Activated naive CD4-positive, alpha-beta T cell treated with anti-CD3 and anti-CD28 coated beads for 36 hours (primary cell): ENCODE measurements at regions not wholly inside any gene's neighbourhood (a gene's known extent, or its start where the extent isn't known, plus 50 kb on each side); places are given as distances from the start of the nearest gene placed in this dataset.

Experiments used
- CTCF ChIA-PET: fragments of 350-600 bp; sonication (Branson Sonifier 250); formaldehyde crosslinking; loops from one replicate; lab custom pipeline; 2021; ENCODE audit warnings: antibody characterized with exemption; lab: Charles Lee
- DNase-seq: peaks from one replicate; pipeline ENCODE4 v3.0.0-alpha.2; 2020
- H3K27ac Mint-ChIP-seq: one replicate; pipeline ENCODE4 v1.8.0; 2021; ENCODE audit warnings: mild to moderate bottlenecking, mixed read lengths
- H3K27me3 Mint-ChIP-seq: one replicate; pipeline ENCODE4 v1.8.0; 2021; ENCODE audit warnings: low read depth, mixed read lengths
- H3K36me3 Mint-ChIP-seq: one replicate; pipeline ENCODE4 v1.8.0; 2021; ENCODE audit warnings: low read depth, mixed read lengths
- H3K4me1 Mint-ChIP-seq: one replicate; pipeline ENCODE4 v1.8.0; 2021; ENCODE audit warnings: low read depth, mixed read lengths
- H3K4me3 Mint-ChIP-seq: one replicate; pipeline ENCODE4 v1.8.0; 2021; ENCODE audit warnings: mild to moderate bottlenecking, moderate library complexity, mixed read lengths
- H3K9me3 Mint-ChIP-seq: one replicate; pipeline ENCODE4 v1.8.0; 2021; ENCODE audit warnings: mixed read lengths
- intact Hi-C: fragments of 100-400 bp; cut with micrococcal nuclease; formaldehyde crosslinking; loops from one replicate; pipeline ENCODE4 v1.15.1; 2023

DNA sequence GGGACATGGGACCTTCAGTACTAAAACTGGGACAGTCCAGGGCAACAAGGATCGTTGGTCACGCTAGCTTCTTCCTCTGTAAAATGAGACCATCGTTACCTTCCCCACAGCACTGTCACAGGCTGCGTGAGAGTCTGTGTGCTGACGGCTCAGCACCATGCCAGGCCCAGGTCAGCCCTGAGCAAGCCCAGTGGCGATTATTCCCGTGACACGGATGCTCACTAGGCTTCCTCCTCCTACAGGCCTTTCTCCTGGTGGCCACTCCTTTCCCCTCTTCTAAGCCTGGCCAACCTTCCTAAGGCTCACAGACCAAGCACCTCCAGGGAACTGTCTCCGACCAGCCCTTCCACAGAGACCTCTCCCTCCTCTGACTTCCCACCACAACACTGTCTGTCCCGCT lies 69.3 kb upstream of the RUNX3 start:
- H3K27me3 Mint-ChIP-seq = no peaks in the 10 kb centered on the region
- H3K4me3 Mint-ChIP-seq = no peak overlapping the region
- CTCF ChIA-PET = interaction anchor here (1.0 to 1.1 kb wide), 2 partner anchors 8 to 38 kb away, joined by 3 read pairs; no protein-coding TSS in a partner anchor
- intact Hi-C loops = no loop called here
- H3K27ac Mint-ChIP-seq = no peak overlapping the region
- peaks cover 58% of the 10 kb centered on the region for H3K4me1 Mint-ChIP-seq
- H3K9me3 Mint-ChIP-seq = no peaks in the 10 kb centered on the region
- DNase-seq = no peak
- peaks cover 3% of the 10 kb centered on the region for H3K36me3 Mint-ChIP-seq

GRCh38 chr1:24998563-24999245 lies 68.6 kb upstream of the RUNX3 start:
- CTCF ChIA-PET = interaction anchor here (1.0 to 1.5 kb wide), 3 partner anchors 8 to 39 kb away, joined by 3 to 7 read pairs (median 3); no protein-coding TSS in a partner anchor

GRCh38 chr1:24996983-24997893 lies 67.2 kb upstream of the RUNX3 start:
- CTCF ChIA-PET = interaction anchor here (0.8 to 1.8 kb wide), 4 partner anchors 27 to 68 kb away, joined by 3 to 7 read pairs (median 4); no protein-coding TSS in a partner anchor
- Mint-ChIP-seq H3K4me3 (no peak overlapping the region), H3K27me3 (no peaks in the 10 kb centered on the region), H3K4me1 (peaks cover 66% of the 10 kb centered on the region), H3K9me3 (no peaks in the 10 kb centered on the region), H3K27ac (no peak overlapping the region), H3K36me3 (peaks cover 3% of the 10 kb centered on the region)
- intact Hi-C loops = no loop called here
- DNase-seq = no peak

More at GRCh38 chr1:24998563-24999245, 68.6 kb upstream of the RUNX3 start:
- Mint-ChIP-seq H3K27me3 (no peaks in the 10 kb centered on the region), H3K9me3 (no peaks in the 10 kb centered on the region), H3K27ac (no peak overlapping the region), H3K36me3 (peaks cover 3% of the 10 kb centered on the region), H3K4me1 (peaks cover 61% of the 10 kb centered on the region), H3K4me3 (no peak overlapping the region)
- no peak for DNase-seq
- intact Hi-C loops = no loop called here

DNA sequence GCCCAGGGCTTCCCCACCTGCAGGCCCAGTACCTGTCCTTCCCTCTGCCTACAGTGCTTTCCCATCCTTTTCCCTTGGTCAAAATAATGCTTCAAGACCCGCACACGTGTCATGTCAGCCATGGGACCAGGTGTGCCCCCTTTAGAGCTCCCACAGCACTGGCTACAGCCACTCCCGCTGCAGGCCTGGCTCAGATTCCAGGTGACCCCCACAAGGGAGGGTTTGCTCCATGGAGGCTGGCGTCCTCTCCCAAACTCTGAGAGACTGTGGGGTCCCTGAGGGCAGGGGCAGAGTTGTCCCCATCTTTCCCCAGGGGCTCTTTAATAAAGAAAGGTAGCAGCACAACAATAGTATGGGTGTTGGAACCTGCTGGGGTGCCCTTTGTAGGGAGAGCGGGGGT lies 66.4 kb upstream of the RUNX3 start:
- H3K27ac Mint-ChIP-seq = peak overlapping the region; percentile 32
- CTCF ChIA-PET = interaction anchor here (0.7 to 1.8 kb wide), 4 partner anchors 11 to 38 kb away, joined by 3 to 4 read pairs (median 4); no protein-coding TSS in a partner anchor
- peaks cover 3% of the 10 kb centered on the region for H3K36me3 Mint-ChIP-seq
- no peaks in the 10 kb centered on the region for H3K9me3 Mint-ChIP-seq
- intact Hi-C loops = no loop called here
- no peaks in the 10 kb centered on the region for H3K27me3 Mint-ChIP-seq
- peaks cover 72% of the 10 kb centered on the region for H3K4me1 Mint-ChIP-seq
- no peak for DNase-seq
- H3K4me3 Mint-ChIP-seq = no peak overlapping the region

DNA sequence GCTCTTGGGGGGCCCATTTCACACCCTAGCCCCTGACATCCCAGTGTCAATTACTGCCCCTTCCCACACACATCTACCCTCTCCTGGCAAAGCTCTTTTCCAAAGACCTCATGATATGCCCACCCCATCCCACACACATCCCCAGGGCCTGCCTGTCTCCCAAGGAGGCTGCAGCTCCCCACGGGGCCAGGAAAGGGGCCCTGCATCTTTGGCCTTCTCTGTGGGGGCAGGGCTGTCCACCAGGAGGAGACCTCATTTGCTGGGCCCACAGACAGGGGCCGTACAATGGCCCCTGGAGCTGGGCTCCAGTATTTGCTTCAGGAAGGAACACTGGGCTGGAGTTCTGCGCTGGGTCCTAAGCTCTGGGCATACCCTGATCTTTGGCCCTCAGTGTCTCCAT lies 65.6 kb upstream of the RUNX3 start:
- CTCF ChIA-PET = interaction anchor here (0.8 to 1.5 kb wide), 3 partner anchors 11 to 63 kb away, joined by 3 to 4 read pairs (median 4); no protein-coding TSS in a partner anchor
- Mint-ChIP-seq H3K4me3 (no peak overlapping the region), H3K4me1 (peaks cover 71% of the 10 kb centered on the region), H3K36me3 (peaks cover 3% of the 10 kb centered on the region), H3K9me3 (no peaks in the 10 kb centered on the region), H3K27ac (peak overlapping the region; percentile 68), H3K27me3 (no peaks in the 10 kb centered on the region)
- no peak for DNase-seq
- intact Hi-C loops = no loop called here

GRCh38 chr1:24995140-24995539 lies 65.1 kb upstream of the RUNX3 start:
- peak; percentile 61 for DNase-seq
- Mint-ChIP-seq H3K36me3 (peaks cover 3% of the 10 kb centered on the region), H3K27me3 (no peaks in the 10 kb centered on the region), H3K9me3 (no peaks in the 10 kb centered on the region), H3K27ac (peak overlapping the region; percentile 68), H3K4me1 (peaks cover 75% of the 10 kb centered on the region), H3K4me3 (no peak overlapping the region)
- CTCF ChIA-PET = interaction anchor here (1.0 to 1.5 kb wide), 2 partner anchors 46 to 63 kb away, joined by 3 to 4 read pairs; no protein-coding TSS in a partner anchor
- intact Hi-C loops = no loop called here

- Mint-ChIP-seq H3K9me3 (no peaks in the 10 kb centered on the region), H3K27ac (peak overlapping the region; percentile 54), H3K4me3 (no peak overlapping the region), H3K27me3 (no peaks in the 10 kb centered on the region), H3K36me3 (peaks cover 3% of the 10 kb centered on the region), H3K4me1 (peaks cover 84% of the 10 kb centered on the region)
- DNase-seq = no peak
- CTCF ChIA-PET = interaction anchor here (0.6 to 1.4 kb wide), 2 partner anchors 46 to 535 kb away, joined by 3 read pairs; no protein-coding TSS in a partner anchor
- intact Hi-C loops = loop anchor here (2.0 kb wide), 1 partner anchor 69 kb away; no protein-coding TSS in a partner anchor
Observed at GRCh38 chr1:24993871-24994580, 64.0 kb upstream of the RUNX3 start.

DNA sequence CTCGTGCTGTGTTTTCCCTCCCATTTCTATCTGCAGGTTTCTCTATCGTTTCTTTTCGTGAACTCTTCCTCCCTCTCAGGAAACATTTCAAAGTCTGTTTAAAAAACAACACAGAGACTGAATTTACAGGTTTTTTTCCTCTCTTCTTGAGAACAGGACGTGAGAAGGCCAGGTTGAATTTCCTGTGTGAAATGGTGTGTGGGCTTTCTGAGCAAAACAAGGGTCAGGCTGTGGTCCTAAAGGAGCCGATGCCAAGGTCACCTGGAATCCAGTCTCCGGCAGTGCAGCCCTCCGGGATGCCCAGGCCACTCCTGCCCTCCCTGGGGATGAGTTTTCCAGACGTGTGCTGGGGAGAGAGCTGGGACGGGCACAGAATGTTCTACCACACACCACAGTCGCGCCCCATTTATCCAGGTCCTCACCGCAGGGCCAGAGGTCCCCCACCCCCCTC lies 62.7 kb upstream of the RUNX3 start:
- Mint-ChIP-seq H3K27ac (peak overlapping the region; percentile 93), H3K36me3 (peaks cover 6% of the 10 kb centered on the region), H3K27me3 (no peaks in the 10 kb centered on the region), H3K4me1 (peaks cover 95% of the 10 kb centered on the region), H3K9me3 (peaks cover 3% of the 10 kb centered on the region), H3K4me3 (peak overlapping the region; percentile 43)
- CTCF ChIA-PET = interaction anchor here (0.6 to 3.0 kb wide), 2 partner anchors 13 to 29 kb away, joined by 3 to 11 read pairs; no protein-coding TSS in a partner anchor
- DNase-seq = peak; percentile 42
- intact Hi-C loops = loop anchor here (1.0 to 2.0 kb wide), 2 partner anchors 39 to 68 kb away; no protein-coding TSS in a partner anchor

DNA sequence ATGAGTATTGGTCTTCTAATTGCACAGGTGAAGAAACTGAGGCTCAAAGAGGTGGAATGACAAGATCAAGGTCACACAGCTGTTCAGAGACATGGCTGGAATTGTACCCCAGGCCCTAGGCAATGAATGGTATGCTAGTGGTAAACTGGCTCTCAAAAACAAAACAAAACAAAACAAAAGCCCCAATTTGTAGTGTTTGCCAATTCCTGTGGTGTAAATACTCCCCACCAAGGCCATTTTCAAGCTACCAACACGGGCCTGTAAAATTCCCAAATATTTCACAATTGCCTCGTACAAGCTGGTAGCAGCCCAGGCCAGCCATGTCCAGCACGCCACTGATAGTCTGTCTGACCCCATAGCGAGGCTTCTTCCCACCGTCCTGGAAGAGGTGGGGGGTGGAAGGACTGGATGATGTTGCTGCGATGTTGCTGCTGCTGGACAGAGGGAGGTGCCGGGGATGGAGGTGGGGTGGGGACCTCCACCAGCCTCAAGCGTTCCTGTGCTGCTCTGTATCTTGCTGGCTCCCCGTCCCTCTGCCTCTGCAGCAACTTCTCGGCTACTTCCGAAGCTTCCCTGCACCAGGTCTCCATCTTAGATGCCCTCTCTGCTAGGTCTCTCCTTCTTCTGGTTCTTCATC lies 62.2 kb upstream of the RUNX3 start:
- Mint-ChIP-seq H3K27me3 (no peaks in the 10 kb centered on the region), H3K27ac (peak overlapping the region; percentile 93), H3K4me3 (peak overlapping the region; percentile 43), H3K4me1 (peaks cover 95% of the 10 kb centered on the region), H3K36me3 (peaks cover 6% of the 10 kb centered on the region), H3K9me3 (peaks cover 3% of the 10 kb centered on the region)
- DNase-seq = no peak
- CTCF ChIA-PET = interaction anchor here (1.0 to 3.0 kb wide), 3 partner anchors 30 to 47 kb away, joined by 4 to 11 read pairs (median 10); no protein-coding TSS in a partner anchor
- intact Hi-C loops = loop anchor here (1.0 to 2.0 kb wide), 2 partner anchors 39 to 67 kb away; no protein-coding TSS in a partner anchor

DNA sequence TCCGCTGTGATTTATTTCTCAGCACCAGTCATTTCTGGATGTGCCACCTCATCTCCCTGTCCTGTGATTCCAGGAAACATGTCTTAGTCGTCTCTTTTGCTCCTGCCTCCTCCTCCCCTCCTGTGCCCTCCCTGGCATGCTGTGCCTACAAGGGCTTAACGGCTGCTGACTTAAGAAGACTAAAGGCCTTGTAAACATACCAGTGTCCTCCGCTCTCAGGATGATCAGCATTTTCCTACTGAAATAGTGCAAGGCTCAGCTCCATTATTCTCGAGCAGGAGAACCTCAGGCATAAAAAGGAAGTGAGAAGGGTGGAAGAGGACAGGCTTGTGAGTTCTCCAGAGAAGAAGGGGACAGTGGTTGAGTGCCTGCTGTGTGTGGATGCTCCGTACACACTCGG lies 61.6 kb upstream of the RUNX3 start:
- peak; percentile 78 for DNase-seq
- H3K4me1 Mint-ChIP-seq = peaks cover 93% of the 10 kb centered on the region
- intact Hi-C loops = loop anchor here (1.0 to 2.0 kb wide), 4 partner anchors 25 to 67 kb away; no protein-coding TSS in a partner anchor

More for the DNA sequence above, 61.6 kb upstream of the RUNX3 start:
- peaks cover 3% of the 10 kb centered on the region for H3K9me3 Mint-ChIP-seq
- CTCF ChIA-PET = interaction anchor here (0.8 to 3.0 kb wide), 5 partner anchors 31 to 47 kb away, joined by 3 to 11 read pairs (median 6); no protein-coding TSS in a partner anchor
- H3K27me3 Mint-ChIP-seq = no peaks in the 10 kb centered on the region
- H3K36me3 Mint-ChIP-seq = peaks cover 4% of the 10 kb centered on the region
- peak overlapping the region; percentile 15 for H3K4me3 Mint-ChIP-seq
- peak overlapping the region; percentile 93 for H3K27ac Mint-ChIP-seq
